CD14-positive monocyte (primary cell): ENCODE measurements at regions not wholly inside any gene's neighbourhood (a gene's known extent, or its start where the extent isn't known, plus 50 kb on each side); places are given as distances from the start of the nearest gene placed in this dataset.

Source experiments
- DNase-seq, 3 donors: peaks; one replicate each; pipeline ENCODE4 v3.0.0-alpha.2; 2011 to 2022
- H2AFZ ChIP-seq: 2 replicates; pipeline ENCODE4 v1.6.0; 2012; ENCODE audit warnings: mild to moderate bottlenecking, low read depth, low read length, inconsistent platforms; ENCODE audit not compliant: insufficient read depth, poor library complexity, severe bottlenecking
- H3K27ac ChIP-seq, 2 donors: 1 replicate in 1 of 2; 2 replicates in 1 of 2; pipeline ENCODE4 v1.5.1; 2012 to 2013; ENCODE audit warnings: low read length in 2 of 2, control low read depth in 1 of 2, inconsistent platforms in 1 of 2, low read depth in 1 of 2, mild to moderate bottlenecking in 1 of 2
- H3K27me3 ChIP-seq, 2 donors: one replicate each; pipeline versions ENCODE4 v1.6.0 to v1.6.1; 2011 to 2013; ENCODE audit warnings: low read length in 2 of 2; ENCODE audit not compliant: control insufficient read depth in 2 of 2, insufficient read depth in 2 of 2
- H3K36me3 ChIP-seq, 2 donors: replicated peaks in 1 of 2; 1 replicate in 1 of 2; 2 replicates in 1 of 2; pipeline versions ENCODE4 v1.5.1 to v1.6.1; 2012 to 2013; ENCODE audit warnings: low read length in 2 of 2, control low read depth in 1 of 2, inconsistent platforms in 1 of 2, mild to moderate bottlenecking in 1 of 2; ENCODE audit not compliant: insufficient read depth in 2 of 2, control insufficient read depth in 1 of 2
- H3K4me1 ChIP-seq, 2 donors: 1 replicate in 1 of 2; 2 replicates in 1 of 2; pipeline versions ENCODE4 v1.5.1 to v1.6.1; 2012 to 2013; ENCODE audit warnings: low read length in 2 of 2, control low read depth in 1 of 2, inconsistent platforms in 1 of 2, mild to moderate bottlenecking in 1 of 2, moderate library complexity in 1 of 2; ENCODE audit not compliant: insufficient read depth in 2 of 2, control insufficient read depth in 1 of 2
- H3K4me2 ChIP-seq: replicated peaks from 2 replicates; pipeline ENCODE3; 2012; ENCODE audit warnings: low read length, moderate library complexity, mild to moderate bottlenecking; ENCODE audit not compliant: poor library complexity, severe bottlenecking; ENCODE audit errors: extremely low read depth
- H3K4me3 ChIP-seq, 3 experiments: fragments of 200-600 bp in 1 of 3; sonication (generic) in 1 of 3; replicated peaks in 1 of 3; 1 replicate in 2 of 3; 2 replicates in 1 of 3; pipeline ENCODE4 v1.5.1; 2011 to 2013; ENCODE audit warnings: low read length in 3 of 3, mild to moderate bottlenecking in 3 of 3, control low read depth in 2 of 3, low read depth in 2 of 3, inconsistent platforms in 1 of 3, moderate library complexity in 1 of 3
- H3K79me2 ChIP-seq: 2 replicates; pipeline ENCODE4 v1.6.0; 2012; ENCODE audit warnings: mild to moderate bottlenecking, control low read depth, inconsistent platforms, low read length, moderate library complexity; ENCODE audit not compliant: insufficient read depth
- H3K9ac ChIP-seq: 2 replicates; pipeline ENCODE4 v1.6.0; 2017; ENCODE audit warnings: low read length, mild to moderate bottlenecking; ENCODE audit not compliant: insufficient read depth, poor library complexity, severe bottlenecking
- H3K9me3 ChIP-seq, 2 donors: replicated peaks in 1 of 2; 1 replicate in 1 of 2; 2 replicates in 1 of 2; pipeline versions ENCODE4 v1.5.1 to v1.6.1; 2012 to 2013; ENCODE audit warnings: low read length in 2 of 2, control low read depth in 1 of 2; ENCODE audit not compliant: control insufficient read depth in 1 of 2, insufficient read depth in 1 of 2
- H4K20me1 ChIP-seq: 2 replicates; pipeline ENCODE4 v1.6.0; 2012; ENCODE audit warnings: mild to moderate bottlenecking, low read length, control low read depth, moderate library complexity; ENCODE audit not compliant: insufficient read depth
- H3K27ac Mint-ChIP-seq, 7 donors: one replicate each; pipeline ENCODE4 v1.8.0; 2020; ENCODE audit warnings: mild to moderate bottlenecking in 7 of 7, mixed read lengths in 7 of 7, moderate library complexity in 6 of 7, inconsistent platforms in 2 of 7
- H3K27me3 Mint-ChIP-seq, 3 donors: one replicate each; pipeline ENCODE4 v1.8.0; 2021 to 2022; ENCODE audit warnings: low read depth in 3 of 3, mild to moderate bottlenecking in 3 of 3, mixed read lengths in 3 of 3, moderate library complexity in 3 of 3, inconsistent platforms in 1 of 3
- H3K36me3 Mint-ChIP-seq, 2 donors: one replicate each; pipeline ENCODE4 v1.8.0; 2020; ENCODE audit warnings: mixed read lengths in 2 of 2, inconsistent platforms in 1 of 2, mild to moderate bottlenecking in 1 of 2
- H3K4me1 Mint-ChIP-seq: one replicate; pipeline ENCODE4 v1.8.0; 2020; ENCODE audit warnings: mild to moderate bottlenecking, mixed read lengths
- H3K4me3 Mint-ChIP-seq, 2 donors: one replicate each; pipeline ENCODE4 v1.8.0; 2020; ENCODE audit warnings: mild to moderate bottlenecking in 2 of 2, mixed read lengths in 2 of 2, moderate library complexity in 1 of 2
- H3K9me3 Mint-ChIP-seq, 7 donors: one replicate each; pipeline ENCODE4 v1.8.0; 2020 to 2022; ENCODE audit warnings: mixed read lengths in 7 of 7, mild to moderate bottlenecking in 6 of 7, moderate library complexity in 6 of 7, inconsistent platforms in 2 of 7
- CTCF ChIP-seq: fragments of 200-600 bp; IDR thresholded peaks from one replicate; pipeline ENCODE4 v1.8.0; 2022; ENCODE audit warnings: antibody characterized with exemption, mild to moderate bottlenecking
- WGBS: methylation state at CpG from one replicate; pipeline ENCODE4 v1.1.5; 2013; ENCODE audit warnings: missing lambda C conversion rate; ENCODE audit not compliant: insufficient coverage; 5-methylcytosine and 5-hydroxymethylcytosine counted together
- intact Hi-C, 2 donors: fragments of 100-400 bp; cut with micrococcal nuclease; formaldehyde crosslinking; loops; one replicate each; pipeline versions ENCODE4 v1.15.0 to v1.15.1; 2023

- Histone ChIP-seq H3K79me2 (no peaks in the 10 kb centered on the region), H3K4me1 (no peaks in the 10 kb centered on the region), H4K20me1 (no peaks in the 10 kb centered on the region), H3K4me3 (no peak overlapping the region), H2AFZ (no peak overlapping the region), H3K9me3 (no peaks in the 10 kb centered on the region), H3K27me3 (no peaks in the 10 kb centered on the region), H3K27ac (no peak overlapping the region), H3K4me2 (no peak overlapping the region), H3K9ac (no peak overlapping the region), H3K36me3 (no peaks in the 10 kb centered on the region)
- Mint-ChIP-seq H3K9me3 (no peaks in the 10 kb centered on the region), H3K27me3 (no peaks in the 10 kb centered on the region), H3K4me3 (no peak overlapping the region), H3K36me3 (no peaks in the 10 kb centered on the region), H3K27ac (no peak overlapping the region), H3K4me1 (no peaks in the 10 kb centered on the region)
- intact Hi-C loops, result no loop called here
- DNase-seq, result no peak
- 79% methylated on average over 2 of the region's 5 CpGs for WGBS
- TF ChIP-seq CTCF, result no peak
Measured at GRCh38 chr4:57412259-57413054, 302.3 kb upstream of the IGFBP7 start.

GRCh38 chr4:57410331-57411052 is 300.3 kb upstream of the IGFBP7 start:
- H3K9me3 Mint-ChIP-seq, result no peaks in the 10 kb centered on the region
- Histone ChIP-seq H3K4me2 (no peak overlapping the region), H3K4me1 (no peaks in the 10 kb centered on the region), H3K9me3 (no peaks in the 10 kb centered on the region), H2AFZ (no peak overlapping the region), H3K9ac (no peak overlapping the region), H3K36me3 (no peaks in the 10 kb centered on the region), H3K27me3 (no peaks in the 10 kb centered on the region), H4K20me1 (no peaks in the 10 kb centered on the region), H3K4me3 (no peak overlapping the region), H3K79me2 (no peaks in the 10 kb centered on the region), H3K27ac (no peak overlapping the region)
- WGBS, result 86% methylated on average over 5 of the region's 5 CpGs
- TF ChIP-seq CTCF, result no peak
- no peaks in the 10 kb centered on the region for H3K36me3 Mint-ChIP-seq
- DNase-seq, result no peak
- no peaks in the 10 kb centered on the region for H3K27me3 Mint-ChIP-seq
- intact Hi-C loops, result no loop called here
- no peaks in the 10 kb centered on the region for H3K4me1 Mint-ChIP-seq
- no peak overlapping the region for H3K27ac Mint-ChIP-seq
- H3K4me3 Mint-ChIP-seq, result no peak overlapping the region
